Skeletal muscle tissue (tissue), 3 donors: ENCODE measurements at regions not wholly inside any gene's neighbourhood (a gene's known extent, or its start where the extent isn't known, plus 50 kb on each side); places are given as distances from the start of the nearest gene placed in this dataset.
"Not testable (repeated sequence)": the region's sequence is repeated elsewhere in the genome, so short reads cannot be mapped to it uniquely, and the experiment has no call there.

Source experiments
- H3K27ac ChIP-seq: one replicate; pipeline ENCODE4 v1.7.0; 2013; ENCODE audit warnings: mild to moderate bottlenecking, low read depth, low read length, inconsistent platforms
- H3K27me3 ChIP-seq, 3 donors: one replicate each; pipeline ENCODE4 v1.7.0; 2013; ENCODE audit warnings: low read length in 3 of 3; ENCODE audit not compliant: control insufficient read depth in 3 of 3, insufficient read depth in 3 of 3
- H3K36me3 ChIP-seq, 3 donors: one replicate each; pipeline ENCODE4 v1.7.0; 2013; ENCODE audit warnings: low read length in 3 of 3; ENCODE audit not compliant: control insufficient read depth in 3 of 3, insufficient read depth in 3 of 3
- H3K4me1 ChIP-seq, 3 donors: one replicate each; pipeline ENCODE4 v1.7.0; 2013; ENCODE audit warnings: low read length in 3 of 3, mild to moderate bottlenecking in 3 of 3; ENCODE audit not compliant: control insufficient read depth in 3 of 3, insufficient read depth in 3 of 3
- H3K4me3 ChIP-seq, 3 donors: one replicate each; pipeline ENCODE4 v1.7.0; 2013; ENCODE audit warnings: low read length in 3 of 3
- H3K9ac ChIP-seq, 3 donors: one replicate each; pipeline ENCODE4 v1.7.0; 2013; ENCODE audit warnings: low read length in 3 of 3, mild to moderate bottlenecking in 3 of 3, moderate library complexity in 2 of 3, low read depth in 1 of 3
- H3K9me3 ChIP-seq, 3 donors: one replicate each; pipeline ENCODE4 v1.7.0; 2013; ENCODE audit warnings: low read length in 3 of 3; ENCODE audit not compliant: control insufficient read depth in 3 of 3
- donor health status: Osteomylitis.

DNA sequence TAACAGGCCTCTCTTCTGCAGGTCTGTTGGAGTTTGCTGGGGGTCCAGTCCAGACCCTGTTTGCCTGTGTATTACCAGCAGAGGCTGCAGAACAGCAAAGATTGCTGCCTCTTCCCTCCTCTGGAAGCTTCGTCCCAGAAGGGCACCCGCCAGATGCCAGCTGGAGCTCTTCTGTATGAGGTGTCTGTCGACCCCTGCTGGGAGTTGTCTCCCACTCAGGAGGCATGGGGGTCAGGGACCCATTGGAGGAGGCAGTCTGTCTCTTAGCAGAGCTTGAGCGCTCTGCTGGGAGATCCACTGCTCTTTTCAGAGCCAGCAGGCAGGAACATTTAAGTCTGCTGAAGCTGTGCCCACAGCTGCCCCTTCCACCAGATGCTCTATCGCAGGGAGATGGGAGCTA is 361.1 kb upstream of the NRP1 start:
- no peak overlapping the region for H3K27ac ChIP-seq
- no peaks in the 10 kb centered on the region for H3K9me3 ChIP-seq
- H3K36me3 ChIP-seq, result no peaks in the 10 kb centered on the region

DNA sequence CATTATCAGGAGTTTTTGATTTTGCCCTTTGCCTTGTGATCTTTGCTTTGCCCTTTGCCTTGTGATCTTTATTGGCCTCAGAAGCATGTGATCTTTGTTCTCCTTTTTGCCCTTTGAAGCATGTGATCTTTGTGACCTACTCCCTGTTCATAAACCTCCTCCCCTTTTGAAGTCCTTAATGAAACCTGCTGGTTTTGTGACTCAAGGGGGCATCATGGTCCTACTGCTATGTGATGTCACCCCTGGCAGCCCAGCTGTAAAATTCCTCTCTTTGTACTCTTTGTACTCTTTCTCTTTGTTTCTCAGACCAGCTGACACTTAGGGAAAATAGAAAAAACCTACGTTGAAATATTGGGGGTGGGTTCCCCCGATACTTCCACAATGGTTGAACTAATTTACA is 356.1 kb upstream of the NRP1 start:
- H3K9ac ChIP-seq, H3K36me3 ChIP-seq, H3K4me3 ChIP-seq, H3K27ac ChIP-seq, H3K9me3 ChIP-seq, H3K4me1 ChIP-seq, H3K27me3 ChIP-seq: not testable (repeated sequence)

More for the DNA sequence above, 361.1 kb upstream of the NRP1 start:
- Histone ChIP-seq H3K9ac (no peak overlapping the region), H3K4me1 (no peaks in the 10 kb centered on the region), H3K4me3 (no peak overlapping the region), H3K27me3 (no peaks in the 10 kb centered on the region)

DNA sequence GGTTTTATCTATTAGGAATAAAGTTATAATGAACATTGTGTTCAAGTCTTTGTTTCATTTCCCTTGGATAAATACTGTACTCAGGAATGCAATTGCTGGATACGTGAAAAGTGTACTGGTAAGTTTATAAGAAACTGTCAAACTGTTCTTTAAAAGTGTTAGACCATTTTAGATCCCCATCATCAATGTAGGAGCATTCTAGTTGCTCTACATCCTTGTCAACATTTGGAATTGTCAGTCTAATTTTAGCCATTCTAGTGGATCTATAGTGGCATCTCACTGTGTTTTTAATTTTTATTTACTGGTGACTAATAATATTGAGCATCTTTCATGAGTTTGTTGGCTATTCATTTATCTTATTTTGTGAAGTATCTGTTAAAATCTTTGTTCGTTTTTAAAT is 354.0 kb upstream of the NRP1 start:
- no peaks in the 10 kb centered on the region for H3K27me3 ChIP-seq
- H3K9ac ChIP-seq, result no peak overlapping the region
- H3K4me1 ChIP-seq, result no peaks in the 10 kb centered on the region
- no peak overlapping the region for H3K4me3 ChIP-seq
- peaks cover 0 to 8% (median 2%) of the 10 kb centered on the region in 3 donors for H3K9me3 ChIP-seq
- H3K27ac ChIP-seq, result no peak overlapping the region
- no peaks in the 10 kb centered on the region for H3K36me3 ChIP-seq

DNA sequence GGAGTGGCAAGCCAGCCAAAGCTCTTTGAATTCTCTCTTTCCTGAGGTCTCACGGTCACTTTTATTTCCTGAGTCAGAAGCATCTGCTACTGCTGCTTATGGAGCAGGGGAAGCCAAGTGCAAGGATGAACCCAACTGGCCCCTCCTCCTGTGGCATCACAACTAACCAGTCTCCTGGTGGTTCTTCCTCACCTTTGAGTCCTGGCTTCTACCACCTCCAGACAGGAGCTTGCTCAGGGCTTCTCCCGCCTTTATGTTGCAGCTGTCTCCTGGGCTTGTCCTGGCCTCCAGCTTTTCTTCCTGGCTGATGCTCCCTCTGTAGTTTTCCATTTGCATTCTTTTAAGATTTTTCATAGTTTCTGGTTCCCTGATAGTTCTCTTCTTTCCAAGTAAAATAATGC is 349.7 kb upstream of the NRP1 start:
- no peaks in the 10 kb centered on the region for H3K27me3 ChIP-seq
- no peaks in the 10 kb centered on the region for H3K36me3 ChIP-seq
- H3K27ac ChIP-seq, result no peak overlapping the region
- H3K9me3 ChIP-seq, result peaks cover 0 to 8% (median 2%) of the 10 kb centered on the region in 3 donors
- no peaks in the 10 kb centered on the region for H3K4me1 ChIP-seq
- no peak overlapping the region for H3K9ac ChIP-seq
- no peak overlapping the region for H3K4me3 ChIP-seq

DNA sequence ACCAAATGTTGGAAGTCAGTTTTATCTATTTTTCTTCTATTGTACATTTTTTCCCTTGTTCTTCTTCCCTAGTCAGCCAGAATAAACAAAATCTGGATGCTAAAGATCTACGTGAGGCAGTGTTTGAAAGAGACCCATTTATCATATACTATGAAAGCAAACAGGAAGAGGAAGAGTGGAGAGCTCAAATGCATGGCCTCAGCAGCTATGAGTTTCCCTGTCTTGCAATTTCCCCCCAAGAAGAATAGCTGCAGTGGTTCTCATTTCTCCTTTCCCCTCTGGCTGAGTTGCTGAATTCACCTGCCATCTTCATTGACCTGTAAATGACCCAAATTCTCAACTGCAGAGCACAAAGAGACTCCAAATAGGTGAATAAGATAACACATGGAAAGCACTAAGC is 347.1 kb upstream of the NRP1 start:
- no peak overlapping the region for H3K27ac ChIP-seq
- no peaks in the 10 kb centered on the region for H3K36me3 ChIP-seq
- H3K4me3 ChIP-seq, result no peak overlapping the region

DNA sequence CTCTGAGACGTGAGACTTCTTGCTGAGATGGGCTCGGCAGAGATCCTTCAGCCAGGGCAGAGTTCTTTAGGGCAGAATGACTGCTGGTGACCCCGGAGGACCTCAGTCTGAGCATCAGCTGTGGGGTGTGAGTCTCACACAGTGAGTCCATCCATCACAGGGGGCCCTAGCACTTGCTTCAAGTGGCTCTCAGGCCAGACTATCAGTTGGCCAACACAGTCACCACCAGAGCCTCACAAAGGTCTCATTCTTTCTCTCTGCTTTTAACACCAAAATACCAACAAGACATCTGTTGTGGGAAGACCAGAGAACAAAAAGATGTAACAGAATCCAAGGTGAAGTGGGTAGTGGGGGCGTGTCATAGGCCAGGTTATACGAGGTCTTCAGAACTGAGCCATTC is 345.6 kb upstream of the NRP1 start:
- no peak overlapping the region for H3K9ac ChIP-seq
- H3K27ac ChIP-seq, result no peak overlapping the region

More for the DNA sequence above, 347.1 kb upstream of the NRP1 start:
- peaks cover 0 to 3% (median 2%) of the 10 kb centered on the region in 3 donors for H3K9me3 ChIP-seq
- H3K9ac ChIP-seq, result no peak overlapping the region
- H3K27me3 ChIP-seq, result no peaks in the 10 kb centered on the region
- H3K4me1 ChIP-seq, result no peaks in the 10 kb centered on the region

DNA sequence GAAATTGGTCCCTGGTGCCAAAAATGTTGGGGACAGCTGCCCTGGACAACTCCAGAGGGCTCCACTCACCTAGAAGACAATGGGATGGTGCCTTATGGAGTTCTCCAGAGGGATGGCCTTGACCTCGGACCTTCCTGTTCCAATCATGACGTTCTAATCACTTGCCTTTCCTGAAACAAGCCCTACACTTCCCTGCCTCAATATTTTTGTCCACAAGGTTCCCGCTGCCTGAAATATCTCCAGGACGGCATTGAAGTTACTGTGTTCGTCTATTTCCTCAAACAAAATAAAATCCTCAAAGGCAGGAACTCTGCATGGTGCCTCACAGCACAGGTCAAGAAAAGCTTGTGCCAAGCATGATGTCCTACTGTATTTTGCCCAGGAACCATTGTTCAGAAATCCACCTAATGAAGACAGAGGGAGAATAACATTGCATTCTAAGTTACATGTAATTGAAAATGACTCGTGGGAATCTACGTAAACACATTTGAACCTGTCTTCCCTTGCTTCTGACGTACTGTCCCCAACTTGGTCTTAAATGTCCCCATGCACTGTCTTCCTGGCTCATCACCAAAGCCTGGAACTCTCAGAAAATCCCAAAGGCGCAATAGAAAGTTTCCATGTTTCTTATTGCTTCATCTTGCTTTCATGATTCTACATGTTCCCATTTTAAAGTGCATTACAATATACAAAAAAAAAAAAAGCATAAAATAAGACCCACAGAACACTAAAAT is 342.3 kb upstream of the NRP1 start:
- H3K9me3 ChIP-seq, result no peaks in the 10 kb centered on the region
- no peak overlapping the region for H3K9ac ChIP-seq
- H3K4me3 ChIP-seq, result no peak overlapping the region
- no peaks in the 10 kb centered on the region for H3K27me3 ChIP-seq
- no peaks in the 10 kb centered on the region for H3K36me3 ChIP-seq
- peaks cover 0 to 2% (median 2%) of the 10 kb centered on the region in 3 donors for H3K4me1 ChIP-seq
- peak overlapping the region; percentile 21 for H3K27ac ChIP-seq

More for the DNA sequence above, 345.6 kb upstream of the NRP1 start:
- Histone ChIP-seq H3K27me3 (no peaks in the 10 kb centered on the region), H3K9me3 (peaks cover 0 to 3% (median 2%) of the 10 kb centered on the region in 3 donors), H3K4me1 (peaks cover 0 to 2% (median 2%) of the 10 kb centered on the region in 3 donors), H3K4me3 (no peak overlapping the region), H3K36me3 (no peaks in the 10 kb centered on the region)

DNA sequence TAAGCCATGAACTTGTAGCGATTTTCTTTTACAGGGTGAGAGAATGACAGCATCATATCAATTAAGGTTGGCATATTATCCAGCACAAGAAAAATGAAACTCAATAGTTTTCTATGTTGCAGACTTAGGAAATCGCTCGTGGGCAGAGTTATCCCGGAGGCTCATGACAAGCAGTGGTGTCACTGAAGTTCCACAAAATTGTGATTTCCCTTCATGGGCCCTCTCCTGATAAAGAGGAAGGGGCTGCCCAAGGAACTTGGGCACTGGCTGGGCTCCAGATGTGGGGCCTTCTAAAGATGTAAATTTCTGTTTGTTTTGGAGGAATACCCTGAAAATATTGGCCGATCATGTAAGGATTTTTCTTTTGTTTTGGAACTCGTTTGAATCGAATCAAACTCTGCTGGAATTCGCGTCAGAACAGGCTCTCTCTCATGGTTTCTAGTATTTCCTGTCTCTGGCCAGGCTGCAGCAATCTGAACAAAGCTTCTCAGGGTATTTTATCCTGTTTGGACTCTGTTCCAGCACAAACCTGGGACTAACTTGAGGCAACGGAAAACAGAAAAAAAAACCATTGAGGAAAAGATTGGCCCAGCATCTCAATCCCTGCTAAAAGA is 340.6 kb upstream of the NRP1 start:
- Histone ChIP-seq H3K9ac (no peak overlapping the region), H3K27me3 (no peaks in the 10 kb centered on the region), H3K4me1 (peaks cover 0 to 2% (median 2%) of the 10 kb centered on the region in 3 donors), H3K4me3 (no peak overlapping the region), H3K9me3 (no peaks in the 10 kb centered on the region), H3K27ac (peak overlapping the region; percentile 26), H3K36me3 (no peaks in the 10 kb centered on the region)

DNA sequence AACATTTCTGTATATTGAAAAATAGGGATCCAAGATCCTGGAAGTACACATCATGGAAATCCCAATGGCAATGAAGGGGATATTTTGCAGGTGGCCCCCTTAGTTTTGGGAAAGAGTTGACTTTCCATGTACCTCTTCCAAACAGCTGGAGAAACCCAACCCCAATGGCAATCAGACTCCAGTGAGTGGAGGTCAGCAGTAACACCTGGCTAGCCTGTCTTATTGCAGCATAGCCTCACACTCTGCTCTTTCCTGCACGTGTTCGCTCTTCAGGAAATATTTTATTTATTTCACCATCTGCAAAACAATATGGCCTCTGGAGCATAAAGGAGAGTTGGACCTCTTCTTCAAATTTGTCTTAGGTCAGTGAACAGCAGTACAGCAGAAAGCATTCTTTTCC is 340.0 kb upstream of the NRP1 start:
- no peaks in the 10 kb centered on the region for H3K27me3 ChIP-seq
- H3K4me1 ChIP-seq, result peaks cover 0 to 2% (median 2%) of the 10 kb centered on the region in 3 donors
- H3K9me3 ChIP-seq, result no peaks in the 10 kb centered on the region
- H3K9ac ChIP-seq, result no peak overlapping the region
- H3K4me3 ChIP-seq, result no peak overlapping the region
- H3K27ac ChIP-seq, result no peak overlapping the region
- H3K36me3 ChIP-seq, result no peaks in the 10 kb centered on the region

DNA sequence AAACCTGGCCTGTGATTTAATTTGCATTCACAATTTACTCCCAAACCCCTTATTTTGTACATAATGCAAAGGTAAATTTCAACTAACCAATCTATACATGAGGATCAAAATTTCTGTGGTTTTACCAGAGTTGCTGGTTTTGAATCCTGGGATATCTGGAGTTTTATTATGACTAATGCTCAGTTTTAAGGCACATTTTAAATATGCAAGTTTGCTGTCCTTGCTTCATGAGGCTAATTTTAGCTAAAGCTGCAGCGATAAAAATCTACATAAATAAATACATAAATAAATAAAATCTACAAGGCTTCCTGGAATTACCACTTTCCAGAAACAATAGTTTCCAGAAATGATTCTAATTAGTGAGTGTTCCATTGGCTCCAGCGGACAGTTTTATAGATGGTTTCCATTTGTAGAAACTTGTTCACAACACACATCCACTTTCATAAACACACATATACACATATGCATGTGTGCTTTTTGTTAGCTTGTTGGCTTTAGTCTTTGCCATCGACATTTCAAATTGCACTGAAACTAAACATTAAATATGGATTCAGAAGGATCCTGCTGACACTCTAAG is 339.5 kb upstream of the NRP1 start:
- H3K9ac ChIP-seq, result no peak overlapping the region
- H3K4me1 ChIP-seq, result peaks cover 0 to 2% (median 2%) of the 10 kb centered on the region in 3 donors
- H3K9me3 ChIP-seq, result no peaks in the 10 kb centered on the region
- no peak overlapping the region for H3K4me3 ChIP-seq
- H3K36me3 ChIP-seq, result no peaks in the 10 kb centered on the region
- no peaks in the 10 kb centered on the region for H3K27me3 ChIP-seq
- H3K27ac ChIP-seq, result no peak overlapping the region
